ENCODE measurements at regions not wholly inside any gene's neighbourhood (a gene's known extent, or its start where the extent isn't known, plus 50 kb on each side); places are given as distances from the start of the nearest gene placed in this dataset.

DNA sequence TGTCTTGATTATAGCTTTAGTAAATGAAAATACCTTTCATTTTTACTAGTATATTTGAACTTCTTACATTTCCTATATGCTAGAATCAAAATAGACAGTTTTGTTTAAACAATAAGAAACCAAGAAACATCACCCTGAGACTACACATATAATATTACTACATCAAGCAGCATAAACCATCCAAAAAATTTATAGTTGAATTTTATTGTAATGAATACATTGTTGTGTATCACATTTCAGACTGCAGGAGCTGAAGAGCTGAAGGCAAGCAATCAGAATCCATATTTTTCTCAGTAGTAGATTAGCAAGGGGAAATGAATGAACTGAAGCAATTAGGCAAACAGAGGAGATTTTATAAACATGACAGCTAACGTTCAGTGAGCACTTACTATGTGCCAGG is 379.2 kb downstream of the BTG1 start:
- TF ChIP-seq, protein P1, sequence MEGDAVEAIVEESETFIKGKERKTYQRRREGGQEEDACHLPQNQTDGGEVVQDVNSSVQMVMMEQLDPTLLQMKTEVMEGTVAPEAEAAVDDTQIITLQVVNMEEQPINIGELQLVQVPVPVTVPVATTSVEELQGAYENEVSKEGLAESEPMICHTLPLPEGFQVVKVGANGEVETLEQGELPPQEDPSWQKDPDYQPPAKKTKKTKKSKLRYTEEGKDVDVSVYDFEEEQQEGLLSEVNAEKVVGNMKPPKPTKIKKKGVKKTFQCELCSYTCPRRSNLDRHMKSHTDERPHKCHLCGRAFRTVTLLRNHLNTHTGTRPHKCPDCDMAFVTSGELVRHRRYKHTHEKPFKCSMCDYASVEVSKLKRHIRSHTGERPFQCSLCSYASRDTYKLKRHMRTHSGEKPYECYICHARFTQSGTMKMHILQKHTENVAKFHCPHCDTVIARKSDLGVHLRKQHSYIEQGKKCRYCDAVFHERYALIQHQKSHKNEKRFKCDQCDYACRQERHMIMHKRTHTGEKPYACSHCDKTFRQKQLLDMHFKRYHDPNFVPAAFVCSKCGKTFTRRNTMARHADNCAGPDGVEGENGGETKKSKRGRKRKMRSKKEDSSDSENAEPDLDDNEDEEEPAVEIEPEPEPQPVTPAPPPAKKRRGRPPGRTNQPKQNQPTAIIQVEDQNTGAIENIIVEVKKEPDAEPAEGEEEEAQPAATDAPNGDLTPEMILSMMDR (conservative IDR thresholded peaks at IDR 0.05): no peak
- TF ChIP-seq ZFX (IDR thresholded peaks at IDR 0.05): no peak
